Fibroblast of lung (primary cell): ENCODE measurements at regions not wholly inside any gene's neighbourhood (a gene's known extent, or its start where the extent isn't known, plus 50 kb on each side); places are given as distances from the start of the nearest gene placed in this dataset.

Experiments
- EZH2 ChIP-seq: IDR thresholded peaks from 2 replicates; pipeline ENCODE4 v1.5.1; 2012; ENCODE audit warnings: low read length, control low read depth, mild to moderate bottlenecking; ENCODE audit errors: missing control alignments
- TF ChIP-seq, protein P1 (sequence below), 2 donors: IDR thresholded peaks in 1 of 2; conservative IDR thresholded peaks in 1 of 2; 1 replicate in 1 of 2; 2 replicates in 1 of 2; pipeline ENCODE4 v1.5.1; 2011 to 2012; ENCODE audit warnings: low read length in 2 of 2, control low read depth in 1 of 2, inconsistent platforms in 1 of 2, low read depth in 1 of 2, mild to moderate bottlenecking in 1 of 2

GRCh38 chr11:105399511-105399910, 210.4 kb upstream of the GRIA4 start:
- TF ChIP-seq, protein P1, sequence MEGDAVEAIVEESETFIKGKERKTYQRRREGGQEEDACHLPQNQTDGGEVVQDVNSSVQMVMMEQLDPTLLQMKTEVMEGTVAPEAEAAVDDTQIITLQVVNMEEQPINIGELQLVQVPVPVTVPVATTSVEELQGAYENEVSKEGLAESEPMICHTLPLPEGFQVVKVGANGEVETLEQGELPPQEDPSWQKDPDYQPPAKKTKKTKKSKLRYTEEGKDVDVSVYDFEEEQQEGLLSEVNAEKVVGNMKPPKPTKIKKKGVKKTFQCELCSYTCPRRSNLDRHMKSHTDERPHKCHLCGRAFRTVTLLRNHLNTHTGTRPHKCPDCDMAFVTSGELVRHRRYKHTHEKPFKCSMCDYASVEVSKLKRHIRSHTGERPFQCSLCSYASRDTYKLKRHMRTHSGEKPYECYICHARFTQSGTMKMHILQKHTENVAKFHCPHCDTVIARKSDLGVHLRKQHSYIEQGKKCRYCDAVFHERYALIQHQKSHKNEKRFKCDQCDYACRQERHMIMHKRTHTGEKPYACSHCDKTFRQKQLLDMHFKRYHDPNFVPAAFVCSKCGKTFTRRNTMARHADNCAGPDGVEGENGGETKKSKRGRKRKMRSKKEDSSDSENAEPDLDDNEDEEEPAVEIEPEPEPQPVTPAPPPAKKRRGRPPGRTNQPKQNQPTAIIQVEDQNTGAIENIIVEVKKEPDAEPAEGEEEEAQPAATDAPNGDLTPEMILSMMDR (conservative IDR thresholded peaks at IDR 0.05 in 1 of 2, IDR thresholded peaks at IDR 0.05 in 1 of 2; ENCODE audit: low read depth in 1 of 2, low read length in 2 of 2), result no peak
- TF ChIP-seq EZH2, result no peak
